ENCODE measurements at regions not wholly inside any gene's neighbourhood (a gene's known extent, or its start where the extent isn't known, plus 50 kb on each side); places are given as distances from the start of the nearest gene placed in this dataset.

DNA sequence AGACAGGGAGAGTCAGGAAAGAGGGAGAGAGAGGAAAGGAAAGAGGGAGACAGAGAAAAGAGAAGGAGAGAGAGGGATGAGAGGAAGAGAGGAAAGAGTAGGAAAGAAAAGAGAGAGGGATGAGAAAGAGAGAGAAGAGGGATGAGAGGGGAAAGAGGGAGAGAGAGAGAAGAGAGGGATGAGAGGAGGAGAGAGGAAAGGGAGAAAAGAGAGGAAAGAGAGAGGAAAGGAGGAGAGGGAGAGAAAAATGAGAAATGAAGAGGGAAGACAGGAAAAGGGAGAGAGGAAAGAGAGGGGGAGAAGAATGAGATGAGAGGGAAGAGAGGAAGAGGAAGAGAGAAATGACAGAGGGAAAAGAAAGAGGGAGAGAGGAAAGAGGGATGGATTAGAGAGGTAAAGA, 207.0 kb upstream of the SKOR2 start:
- no peak for DNase-seq

DNA sequence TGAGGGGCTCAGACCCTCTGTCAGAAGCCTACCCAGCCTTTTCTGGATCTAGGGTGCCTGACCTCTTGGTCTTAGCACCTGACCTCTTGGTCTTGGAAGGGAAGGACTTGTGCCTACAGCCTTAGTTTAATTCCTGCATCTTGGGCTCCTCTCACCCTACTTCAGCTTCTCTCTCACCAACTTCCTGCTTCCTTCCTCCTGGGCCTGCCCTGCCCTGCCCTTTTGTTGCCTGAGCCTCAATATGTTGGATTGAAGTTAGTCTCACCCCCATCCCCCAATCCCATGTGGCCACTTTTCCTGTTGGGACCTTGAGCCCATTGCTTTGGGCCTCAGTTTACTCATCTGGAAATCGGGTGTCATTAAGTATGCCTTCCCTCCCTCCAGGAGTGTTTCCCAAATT, 206.2 kb upstream of the SKOR2 start:
- no peak for DNase-seq

DNA sequence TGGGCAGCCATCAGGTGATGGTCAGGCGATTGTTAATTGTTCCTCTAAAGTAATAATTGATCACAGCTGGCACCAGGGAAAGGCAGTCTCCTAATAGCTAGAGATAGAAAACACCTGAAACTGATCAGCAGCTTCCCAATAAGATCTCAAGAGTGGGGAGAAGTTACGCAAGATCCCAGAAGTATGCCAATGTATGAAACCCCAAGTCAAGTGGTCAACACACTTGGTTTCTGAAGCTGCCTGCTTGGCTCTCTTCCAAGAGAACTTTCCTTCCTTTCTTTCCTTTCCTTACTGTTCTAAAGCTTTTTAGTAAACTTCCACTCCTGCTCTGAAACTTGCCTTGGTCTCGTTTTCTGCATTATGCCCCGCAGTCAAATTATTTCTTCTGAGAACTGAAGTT, 201.6 kb upstream of the SKOR2 start:
- DNase-seq = no peak

DNA sequence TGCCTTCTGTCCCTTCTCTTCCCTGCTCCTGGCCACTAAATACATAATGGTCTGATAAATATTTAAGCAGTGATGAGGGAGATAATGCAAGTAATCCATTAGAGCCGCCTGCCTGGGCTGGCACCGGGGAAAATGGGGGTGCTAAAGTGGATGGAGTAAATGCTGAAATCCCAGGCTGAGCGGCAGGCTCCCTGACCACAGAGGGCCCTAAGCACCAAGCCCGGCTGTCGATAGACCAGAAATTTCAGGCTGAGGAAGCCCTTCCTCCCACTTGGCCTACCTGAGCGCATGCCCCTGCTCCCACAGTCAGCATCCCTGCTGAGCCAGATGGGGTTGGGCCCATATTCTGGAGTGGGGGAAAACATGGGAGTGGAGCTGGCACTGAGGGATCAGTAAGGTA, 197.5 kb upstream of the SKOR2 start:
- DNase-seq = no peak

DNA sequence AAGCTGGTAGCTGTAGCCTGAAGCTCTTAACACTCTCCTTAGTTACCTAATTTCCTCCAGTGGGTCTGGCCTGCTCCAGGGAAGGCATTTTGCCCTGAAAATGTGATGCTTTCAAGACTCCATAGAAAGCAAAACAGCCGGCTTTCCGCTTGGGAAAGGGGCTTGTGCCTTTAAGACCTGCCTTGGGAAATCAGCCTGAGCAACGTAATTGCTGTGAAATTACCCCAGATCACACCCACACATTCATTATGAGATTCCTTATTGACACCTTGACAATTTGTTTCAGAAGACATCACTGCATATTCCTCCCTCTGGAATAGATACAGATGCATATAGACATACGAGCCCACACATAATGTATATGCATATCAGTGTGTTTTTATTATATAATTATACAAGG, 190.5 kb upstream of the SKOR2 start:
- DNase-seq = no peak

DNA sequence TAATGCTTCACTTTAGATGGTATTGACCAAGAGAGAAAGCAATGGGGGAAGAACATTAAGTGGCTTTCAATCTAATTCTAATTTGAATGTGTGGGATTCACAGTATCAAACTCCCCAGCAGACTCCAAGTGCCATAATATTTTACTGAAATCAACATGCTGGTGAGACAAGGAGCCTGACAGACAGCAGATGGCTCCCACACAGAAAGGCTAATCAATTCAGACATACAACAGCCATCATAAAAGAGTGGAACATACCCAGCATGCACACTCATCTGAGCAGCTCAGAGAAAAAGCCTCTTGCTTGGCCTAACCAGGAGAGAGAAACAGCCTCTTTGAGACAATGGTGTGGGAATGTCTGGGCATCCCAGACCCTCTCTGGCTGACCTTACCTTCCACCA, 186.5 kb upstream of the SKOR2 start:
- no peak for DNase-seq

DNA sequence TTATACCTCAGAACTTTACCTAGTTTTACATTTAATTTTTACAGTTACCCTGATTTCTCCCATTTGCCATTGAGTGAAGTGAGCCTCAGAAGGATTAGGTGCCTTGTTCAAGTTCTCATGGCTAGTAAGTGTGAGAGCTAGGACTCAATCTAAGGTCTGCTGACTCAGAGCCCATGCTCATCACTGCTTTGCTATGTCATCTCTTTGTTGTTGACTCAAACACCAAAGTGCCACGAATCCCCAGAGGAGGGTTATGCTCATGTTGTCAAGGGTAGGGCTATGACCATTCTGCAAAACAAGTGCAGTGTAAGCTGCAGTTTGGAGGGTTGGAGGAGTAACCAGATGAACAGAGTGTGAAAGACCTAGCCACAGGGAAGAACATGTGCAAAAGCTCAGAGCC, 185.4 kb upstream of the SKOR2 start:
- no peak for DNase-seq

DNA sequence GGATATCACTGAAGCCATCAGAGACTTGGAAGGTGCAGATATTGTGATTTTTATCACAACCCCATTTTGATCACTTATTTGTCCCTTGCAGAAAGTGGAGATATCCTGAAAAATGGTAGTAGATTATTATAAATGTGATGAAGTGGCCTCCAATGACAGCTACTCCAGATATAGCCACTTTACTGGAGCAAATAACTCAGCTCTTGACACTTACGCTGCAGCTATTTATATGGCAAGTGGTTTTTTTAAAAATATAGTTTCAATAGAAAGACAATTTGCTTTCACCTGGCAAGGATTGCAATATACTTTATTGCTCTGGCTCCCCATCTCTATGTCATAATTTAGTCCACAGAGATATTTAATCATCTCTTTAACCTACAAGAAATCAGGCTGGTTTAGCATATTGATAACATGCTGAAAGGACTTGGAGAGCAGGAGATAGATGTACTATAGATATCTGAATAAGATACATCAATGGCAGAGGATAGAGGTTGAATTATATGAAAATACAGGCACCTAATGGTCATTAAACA, 182.8 kb upstream of the SKOR2 start:
- no peak for DNase-seq

DNA sequence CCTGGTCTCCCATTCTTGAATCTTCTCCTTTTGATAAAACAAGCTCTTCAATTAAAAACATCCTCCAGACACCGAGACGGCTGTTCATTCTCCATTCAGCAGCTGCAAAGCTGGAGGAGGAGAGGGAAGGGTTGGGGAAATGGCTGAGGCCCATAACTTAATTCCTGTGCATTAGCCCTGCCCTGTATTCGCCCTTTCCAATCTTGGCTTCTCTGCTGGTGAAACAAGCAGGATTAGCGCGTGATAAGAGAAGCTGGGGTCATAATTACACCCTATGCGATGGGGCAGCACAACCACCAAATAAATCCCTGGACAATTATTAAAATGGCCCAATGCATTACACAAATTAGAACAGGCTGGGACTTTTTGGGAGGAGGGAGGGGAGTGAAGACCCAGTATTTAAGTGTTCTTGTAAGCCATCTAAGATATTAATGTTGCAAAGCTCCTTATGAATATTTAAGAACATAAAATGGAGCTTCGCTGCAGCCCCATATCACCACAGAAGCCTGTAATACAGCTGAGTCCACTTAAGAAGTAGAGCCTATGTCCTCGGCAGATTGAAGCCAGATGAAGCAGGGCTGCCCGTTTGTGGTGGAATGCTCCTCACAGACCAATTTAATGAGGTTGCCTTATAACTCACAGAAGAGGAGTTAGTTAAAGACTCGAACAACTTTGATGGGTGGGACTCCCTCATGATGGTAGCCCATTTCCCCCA, 176.6 kb upstream of the SKOR2 start:
- DNase-seq = no peak

DNA sequence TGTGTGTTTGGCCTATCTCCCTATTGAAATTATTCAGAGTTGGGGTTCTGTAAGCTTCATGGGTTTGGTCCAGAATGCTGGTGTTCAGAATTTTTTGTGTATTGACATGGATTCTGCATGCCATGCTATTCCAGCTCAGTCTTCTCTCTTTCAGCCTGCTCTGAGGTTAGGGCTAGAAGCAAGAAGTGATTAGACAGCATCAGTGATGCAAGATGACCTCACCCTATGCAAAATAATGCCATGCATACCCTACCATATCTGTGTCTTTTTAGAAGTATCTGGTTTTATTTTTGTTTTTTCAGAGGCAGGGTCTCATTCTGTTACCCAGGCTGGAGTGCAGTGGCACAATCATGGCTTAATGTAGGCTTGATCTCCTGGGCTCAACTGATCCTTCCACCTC, 175.6 kb upstream of the SKOR2 start:
- no peak for DNase-seq

DNA sequence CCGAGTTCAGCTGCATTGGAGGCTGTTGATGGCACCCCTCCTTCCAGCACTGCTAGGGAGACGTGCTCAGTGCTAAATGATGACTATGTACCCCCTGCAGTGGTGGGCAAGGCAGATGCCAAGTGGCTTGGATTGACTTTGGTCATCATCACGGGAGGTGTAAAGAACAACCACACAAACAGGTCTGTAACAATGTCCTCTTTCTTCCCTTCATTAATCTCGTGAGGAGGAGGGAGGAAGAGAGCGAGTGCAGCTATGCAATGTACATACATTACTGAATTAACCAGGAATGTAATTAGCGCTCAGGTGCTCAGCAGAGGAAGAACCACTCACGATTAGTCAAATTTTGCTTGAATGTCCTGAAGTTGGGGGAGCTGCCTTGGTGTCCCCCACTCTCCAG, 173.9 kb upstream of the SKOR2 start:
- DNase-seq = no peak

DNA sequence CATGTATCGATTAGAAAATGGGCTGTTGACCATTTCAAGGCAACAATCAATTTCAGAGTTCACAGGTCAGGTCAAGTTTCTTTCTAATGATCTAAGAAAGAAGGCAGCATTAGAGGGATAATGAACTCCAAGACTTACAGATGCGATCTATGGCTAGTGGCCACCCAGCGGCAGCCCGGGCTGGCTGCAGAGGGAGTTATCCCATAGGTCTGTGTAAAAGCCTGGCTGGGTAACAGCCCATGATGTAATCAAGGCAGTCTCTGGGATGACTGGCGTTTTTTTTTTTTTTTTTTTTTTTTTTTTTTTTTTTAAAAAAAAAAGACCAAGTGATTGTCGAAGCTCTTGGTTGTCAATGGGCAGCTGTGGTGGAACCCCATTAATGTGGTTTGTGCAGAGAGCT, 171.1 kb upstream of the SKOR2 start:
- DNase-seq = no peak

DNA sequence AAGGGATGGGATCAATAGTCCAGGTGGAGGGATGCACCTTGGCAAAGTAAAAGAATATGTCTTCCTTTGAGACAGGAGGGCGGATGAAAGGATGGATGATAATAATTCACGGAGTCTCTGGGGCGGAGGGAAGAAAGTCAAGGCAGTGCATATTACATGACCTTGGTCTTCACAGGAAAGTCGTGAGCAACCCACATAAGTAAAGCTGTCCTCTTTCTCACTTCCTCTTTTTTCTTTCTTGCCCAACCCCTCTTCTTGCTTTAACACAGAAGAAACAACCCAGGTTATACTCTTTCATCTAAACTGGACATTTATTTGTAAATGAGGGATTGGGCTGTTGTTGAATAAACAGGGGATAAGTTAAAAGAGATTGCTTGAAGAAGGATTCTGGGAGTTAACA, 168.7 kb upstream of the SKOR2 start:
- DNase-seq = no peak

DNA sequence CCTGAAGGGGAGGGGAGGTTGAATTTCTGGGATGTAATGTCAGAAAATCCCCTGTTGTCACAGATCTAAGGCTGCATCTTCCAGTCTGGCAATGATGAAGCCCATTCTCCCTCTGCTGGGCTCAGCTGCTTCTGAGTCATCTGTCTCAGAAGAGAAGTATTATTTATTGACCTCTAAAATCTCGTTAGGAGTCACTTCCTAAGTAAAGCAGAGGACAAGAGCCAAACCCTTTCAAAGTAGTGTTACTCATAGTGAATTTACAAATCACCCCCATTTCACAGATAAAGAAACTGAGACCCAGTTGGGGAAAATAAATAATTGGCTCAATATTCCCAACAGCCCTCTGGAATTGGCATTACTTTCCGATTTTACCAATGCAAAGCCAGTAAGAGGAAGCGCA, 167.3 kb upstream of the SKOR2 start:
- DNase-seq = no peak

DNA sequence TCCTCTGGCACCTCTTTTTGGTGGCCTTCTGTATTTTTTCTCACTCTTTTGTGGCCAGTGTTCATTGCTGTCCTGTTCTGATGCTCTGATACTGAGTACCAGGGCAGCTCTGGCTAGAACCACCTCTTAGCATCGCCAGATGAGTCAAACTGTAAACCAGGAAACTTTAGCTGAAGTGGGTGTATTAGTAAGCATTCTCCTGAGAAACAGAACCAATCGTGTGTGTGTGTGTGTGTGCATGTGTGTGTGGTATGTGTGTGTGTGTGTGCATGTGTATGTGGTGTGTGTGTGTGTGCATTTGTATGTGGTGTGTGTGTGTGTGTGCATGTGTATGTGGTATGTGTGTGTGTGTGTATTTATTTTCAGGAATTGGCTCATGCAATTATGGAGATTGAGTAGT, 166.3 kb upstream of the SKOR2 start:
- no peak for DNase-seq

DNA sequence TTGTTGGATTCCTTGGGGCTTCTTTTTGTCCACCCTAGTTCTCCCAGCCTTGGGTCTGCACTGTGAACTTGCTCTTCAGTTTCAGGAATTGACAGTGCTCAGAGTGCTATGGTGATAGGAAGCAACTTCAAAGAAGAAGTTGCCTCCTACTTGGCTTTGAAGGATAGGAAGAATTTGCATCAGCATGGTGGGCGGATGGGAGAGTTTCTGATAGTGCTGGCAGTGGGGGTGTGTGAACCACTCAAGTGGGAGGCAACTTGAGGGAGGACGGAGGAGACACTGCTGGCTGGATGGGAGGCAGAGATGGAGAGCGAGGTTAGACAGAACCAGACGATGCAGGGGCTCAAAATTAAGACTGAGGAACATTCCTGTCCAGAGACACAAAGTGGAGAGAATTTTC, 164.4 kb upstream of the SKOR2 start:
- no peak for DNase-seq

DNA sequence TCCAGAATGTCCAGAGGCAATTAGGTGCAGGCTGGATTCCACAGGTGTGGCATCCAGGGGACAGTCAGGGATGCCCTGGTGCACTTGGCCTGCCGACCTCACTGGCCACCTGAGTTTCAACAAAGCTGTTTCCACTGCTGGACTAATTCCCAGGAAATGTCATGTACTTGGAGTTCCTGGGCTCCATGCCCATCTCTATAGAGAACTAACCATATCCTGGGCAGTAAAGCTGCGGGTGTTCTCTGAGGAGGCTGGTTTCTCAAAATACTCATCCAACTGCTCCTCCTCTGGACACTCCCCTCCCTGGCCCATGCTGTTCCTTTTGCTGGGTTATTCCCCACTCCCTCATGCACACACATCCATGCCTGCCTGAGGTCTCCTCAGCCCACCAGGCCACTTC, 161.9 kb upstream of the SKOR2 start:
- no peak for DNase-seq

DNA sequence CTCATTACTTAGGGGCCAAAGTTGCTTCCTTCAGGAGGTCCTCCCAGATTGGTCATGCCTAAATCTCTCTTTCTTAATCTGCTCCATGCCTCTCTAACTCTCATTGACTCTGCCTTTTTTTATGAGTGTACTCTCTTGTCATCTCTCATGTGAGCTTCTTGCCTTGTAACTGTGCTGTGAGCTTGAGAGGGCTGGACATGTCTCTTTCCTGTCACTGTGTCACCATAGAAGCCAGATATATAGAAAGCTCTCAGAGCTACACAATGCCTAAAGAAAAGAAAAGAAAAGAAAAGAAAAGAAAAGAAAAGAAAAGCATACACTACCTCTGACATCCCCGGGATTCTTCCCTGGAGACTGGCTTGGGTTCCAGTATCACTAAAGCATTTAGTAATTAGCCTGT, 161.5 kb upstream of the SKOR2 start:
- no peak for DNase-seq

DNA sequence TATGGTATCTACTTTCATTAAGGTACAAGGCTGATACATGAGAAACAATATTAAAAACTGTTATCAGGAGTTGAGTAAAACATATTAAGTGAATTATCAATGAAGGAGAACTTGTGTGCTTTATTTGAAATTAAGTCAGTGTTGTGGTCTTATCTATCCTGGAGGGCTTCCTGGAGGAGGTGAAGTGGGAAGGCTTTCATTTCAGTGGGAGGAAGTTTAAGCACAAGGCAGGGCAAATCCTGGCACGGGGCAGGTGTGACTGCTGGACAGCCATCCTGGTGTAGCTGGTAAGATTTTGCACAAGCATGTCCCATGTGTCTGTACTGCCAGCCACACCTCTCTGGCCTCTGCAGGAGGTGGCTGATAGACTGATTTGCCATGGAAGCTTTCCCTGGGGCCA, 159.7 kb upstream of the SKOR2 start:
- no peak for DNase-seq

DNA sequence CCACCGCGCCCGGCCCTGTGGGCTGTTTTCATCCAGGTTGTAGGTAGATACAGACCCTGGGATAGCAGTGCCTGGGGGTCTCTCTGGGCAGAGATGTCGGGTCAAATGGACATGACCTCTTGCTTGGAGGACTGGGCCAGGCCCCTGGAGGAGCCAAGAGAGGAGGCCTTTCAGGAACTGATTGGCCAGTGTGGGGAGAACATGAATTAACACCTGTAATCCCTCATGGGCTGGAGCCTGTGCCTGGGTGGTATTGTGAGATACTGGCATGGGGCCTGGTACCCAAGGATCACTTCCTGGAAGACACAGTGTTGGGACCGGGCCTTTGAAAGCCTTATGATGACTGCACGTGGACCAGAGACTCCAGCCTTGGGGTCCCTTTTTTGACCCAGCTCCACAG, 158.7 kb upstream of the SKOR2 start:
- DNase-seq = no peak

DNA sequence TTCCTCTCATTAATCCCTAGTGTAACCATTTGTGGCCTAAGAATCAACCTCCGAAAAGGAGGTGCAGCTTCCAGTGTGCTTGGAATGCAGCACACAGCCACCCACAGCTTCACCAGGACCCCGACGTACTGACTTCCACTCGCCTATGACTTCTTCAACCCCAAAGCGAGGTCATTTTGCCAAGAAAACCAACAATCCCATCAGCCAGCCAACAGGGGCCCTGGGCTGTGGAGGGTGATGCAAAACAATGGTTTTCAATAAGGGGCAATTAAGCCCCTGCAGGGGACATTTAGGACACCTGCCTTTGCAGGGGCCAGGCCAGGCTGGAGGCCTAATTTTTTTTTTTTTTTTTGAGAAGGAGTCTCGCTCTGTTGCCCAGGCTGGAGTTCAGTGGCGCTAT, 158.1 kb upstream of the SKOR2 start:
- DNase-seq = no peak

DNA sequence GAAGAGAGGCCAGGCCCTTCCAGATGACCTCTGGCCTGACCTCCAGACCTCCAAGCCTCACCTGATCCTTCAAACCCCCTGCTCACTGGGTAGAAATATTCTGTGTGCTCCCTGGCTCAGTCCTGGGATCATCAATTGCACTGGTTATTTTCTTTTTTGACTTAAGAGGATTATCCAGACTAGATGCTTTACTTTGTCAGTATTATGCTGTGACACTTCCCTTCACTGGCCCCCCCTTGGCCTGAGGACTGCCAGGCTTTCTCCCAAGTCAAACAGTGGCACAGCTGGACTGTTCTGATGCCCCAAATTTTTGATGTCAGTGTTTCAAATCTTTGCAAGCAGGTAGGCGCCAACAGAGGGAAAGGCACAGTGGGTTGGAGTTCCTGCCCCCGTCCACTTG, 156.3 kb upstream of the SKOR2 start:
- DNase-seq = no peak

DNA sequence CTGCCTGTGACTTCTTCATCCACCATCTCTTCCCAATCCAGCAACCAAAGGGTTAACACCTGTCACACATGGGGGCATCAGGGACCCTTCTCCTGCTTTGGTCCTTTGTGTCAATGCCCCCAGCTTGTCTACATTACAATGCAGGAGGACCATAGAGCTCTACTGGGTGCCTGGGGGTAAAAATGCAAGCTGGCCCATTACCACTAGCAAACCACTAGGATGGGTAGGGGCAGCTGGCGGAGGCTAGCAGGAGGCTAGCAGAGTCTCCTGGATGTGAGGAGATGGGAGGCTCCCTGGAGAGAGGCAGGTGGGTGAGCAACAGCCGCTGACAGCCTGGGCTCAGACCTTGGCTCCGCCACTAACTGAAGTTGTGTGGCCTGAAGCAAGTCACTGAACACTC, 153.4 kb upstream of the SKOR2 start:
- DNase-seq = no peak

DNA sequence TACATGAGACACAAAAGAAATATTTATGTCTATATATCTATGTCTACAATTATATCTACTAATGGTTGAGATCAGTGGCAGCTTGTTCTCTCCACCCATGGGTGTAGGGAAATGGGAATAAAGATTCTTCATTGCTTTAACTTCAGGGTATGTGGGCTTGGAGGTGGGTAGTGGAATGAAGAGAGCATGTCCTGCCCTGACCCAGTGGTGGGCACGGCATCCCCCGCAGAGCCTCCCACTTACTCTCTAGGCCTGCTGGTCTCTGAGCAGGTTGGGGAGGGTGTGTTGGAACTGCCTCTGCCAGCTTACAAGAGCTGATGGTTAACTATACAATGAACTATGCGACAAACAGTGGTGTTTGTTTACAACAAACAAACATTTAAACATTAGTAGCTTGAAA, 152.5 kb upstream of the SKOR2 start:
- no peak for DNase-seq

DNA sequence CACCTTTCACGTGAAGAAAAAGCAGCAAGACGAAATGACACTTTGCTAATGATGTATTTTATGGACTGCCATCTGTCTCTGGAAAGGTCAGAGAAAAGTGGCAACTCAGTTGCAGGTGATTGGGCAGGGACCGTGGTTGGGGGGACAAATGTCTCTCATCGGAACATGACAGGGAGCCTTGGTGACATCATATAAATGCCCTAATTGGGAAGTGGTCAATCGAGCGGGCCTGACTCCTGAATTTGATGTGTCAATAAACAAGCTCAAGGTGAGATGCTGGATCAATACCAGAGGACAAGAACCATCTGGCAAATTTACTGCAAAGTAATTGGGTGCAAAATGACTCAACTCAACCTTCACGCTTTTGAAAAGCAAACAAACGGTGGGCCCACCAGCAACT, 151.9 kb upstream of the SKOR2 start:
- DNase-seq = no peak

DNA sequence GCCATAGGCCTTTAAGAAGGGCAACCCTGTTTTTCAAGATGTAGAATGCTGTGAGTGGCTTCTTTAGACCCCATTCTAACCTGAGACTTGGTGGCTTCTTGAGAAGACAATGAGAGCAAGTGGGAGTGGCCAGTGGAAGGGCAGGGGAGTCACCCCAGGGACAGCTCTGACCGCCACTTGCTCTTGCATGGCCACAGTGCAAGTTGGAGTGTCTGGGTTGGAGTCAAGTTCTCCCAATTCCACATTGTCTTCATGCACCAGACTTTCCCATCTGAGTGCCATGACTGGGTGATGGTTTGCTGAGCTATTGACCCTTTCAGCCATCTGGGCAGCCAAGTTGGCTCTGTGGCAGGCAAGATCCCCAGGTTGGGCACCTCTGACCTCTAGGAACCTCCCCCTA, 148.0 kb upstream of the SKOR2 start:
- DNase-seq = no peak
